Astrocyte of the hippocampus (primary cell): ENCODE measurements at regions not wholly inside any gene's neighbourhood (a gene's known extent, or its start where the extent isn't known, plus 50 kb on each side); places are given as distances from the start of the nearest gene placed in this dataset.
A peak's percentile ranks its signal among the peaks of the same experiment; 100 is the strongest.

Experiments
- DNase-seq: peaks from one replicate; pipeline ENCODE4 v3.0.0; 2011; ENCODE audit warnings: low read depth, low spot score

- no peak for DNase-seq
Observed at GRCh38 chr4:41318839-41319530, 62.3 kb downstream of the UCHL1 start.

- DNase-seq, result no peak
Observed at GRCh38 chr4:41319553-41319952, 62.8 kb downstream of the UCHL1 start.

GRCh38 chr4:41320278-41320677 lies 63.5 kb downstream of the UCHL1 start:
- no peak for DNase-seq

GRCh38 chr4:41320786-41321185 lies 64.1 kb downstream of the UCHL1 start:
- DNase-seq, result no peak

GRCh38 chr4:41321216-41321945 lies 64.7 kb downstream of the UCHL1 start:
- no peak for DNase-seq

- DNase-seq, result peak; percentile 32
Observed at GRCh38 chr4:41322617-41323016, 65.9 kb downstream of the UCHL1 start.

- DNase-seq, result no peak
Observed at GRCh38 chr4:41323179-41323578, 66.5 kb downstream of the UCHL1 start.

GRCh38 chr4:41323706-41324105 lies 67.0 kb downstream of the UCHL1 start:
- no peak for DNase-seq

- no peak for DNase-seq
Observed at GRCh38 chr4:41324861-41325260, 68.1 kb downstream of the UCHL1 start.

- no peak for DNase-seq
Observed at GRCh38 chr4:41325901-41326300, 69.2 kb downstream of the UCHL1 start.

GRCh38 chr4:41326776-41327175 lies 70.0 kb downstream of the UCHL1 start:
- DNase-seq, result no peak

- no peak for DNase-seq
Observed at GRCh38 chr4:41327770-41328169, 71.0 kb downstream of the UCHL1 start.

GRCh38 chr4:41329361-41329760 lies 72.6 kb downstream of the UCHL1 start:
- no peak for DNase-seq

- peak; percentile 20 for DNase-seq
Observed at GRCh38 chr4:41331224-41331623, 74.5 kb downstream of the UCHL1 start.

- DNase-seq, result peak; percentile 7
Observed at GRCh38 chr4:41332510-41333054, 75.9 kb downstream of the UCHL1 start.

GRCh38 chr4:41334182-41334581 lies 77.5 kb downstream of the UCHL1 start:
- DNase-seq, result no peak

- DNase-seq, result peak; percentile 88
Observed at GRCh38 chr4:41339812-41340809, 83.4 kb downstream of the UCHL1 start.

- DNase-seq, result no peak
Observed at GRCh38 chr4:41346306-41347061, 89.8 kb downstream of the UCHL1 start.

GRCh38 chr4:41349021-41349420 lies 92.3 kb downstream of the UCHL1 start:
- no peak for DNase-seq

- peak; percentile 41 for DNase-seq
Observed at GRCh38 chr4:41358647-41359421, 102.1 kb downstream of the UCHL1 start.
